H1 (cell line): ENCODE measurements at regions not wholly inside any gene's neighbourhood (a gene's known extent, or its start where the extent isn't known, plus 50 kb on each side); places are given as distances from the start of the nearest gene placed in this dataset.

Source experiments
- CTCF ChIA-PET: fragments of 300-600 bp; sonication (Branson Sonifier 250); formaldehyde crosslinking; loops from one replicate; lab custom pipeline; 2021; ENCODE audit not compliant: partially characterized antibody; lab: Charles Lee
- POLR2A ChIA-PET: fragments of 300-600 bp; sonication (Branson Sonifier 250); formaldehyde crosslinking; loops from one replicate; lab custom pipeline; 2021; ENCODE audit warnings: inconsistent platforms; ENCODE audit not compliant: partially characterized antibody; lab: Charles Lee
- DNase-seq, 2 experiments: peaks; one replicate each; pipeline versions ENCODE4 v3.0.0 to v3.0.0-alpha.2; 2010 to 2022; ENCODE audit warnings: low spot score in 2 of 2, low read depth in 1 of 2, mixed read lengths in 1 of 2
- FAIRE-seq: peaks from 2 replicates; lab custom pipeline; 2011; peaks lifted over from hg19 to GRCh38; lab: Jason Lieb, UNC
- H2AFZ ChIP-seq: 2 replicates; pipeline ENCODE4 v1.8.1; 2012; ENCODE audit warnings: low read length, inconsistent platforms
- H2AK5ac ChIP-seq: 2 replicates; pipeline ENCODE4 v1.6.1; 2013; ENCODE audit warnings: low read depth, low read length
- H2BK120ac ChIP-seq: replicated peaks from 2 replicates; pipeline ENCODE3; 2013; ENCODE audit warnings: low read depth, low read length, inconsistent platforms
- H2BK12ac ChIP-seq: 2 replicates; pipeline ENCODE4 v1.6.1; 2013; ENCODE audit warnings: low read depth, low read length
- H2BK15ac ChIP-seq: 2 replicates; pipeline ENCODE4 v1.6.1; 2013; ENCODE audit warnings: low read length
- H2BK20ac ChIP-seq: 2 replicates; pipeline ENCODE4 v1.6.1; 2013; ENCODE audit warnings: low read length
- H2BK5ac ChIP-seq: 2 replicates; pipeline ENCODE4 v1.6.1; 2013; ENCODE audit warnings: low read depth, low read length
- H3K14ac ChIP-seq: 2 replicates; pipeline ENCODE4 v1.6.1; 2013; ENCODE audit warnings: inconsistent platforms; ENCODE audit not compliant: insufficient read length
- H3K18ac ChIP-seq: 2 replicates; pipeline ENCODE4 v1.6.1; 2013; ENCODE audit warnings: low read length; ENCODE audit errors: extremely low read depth
- H3K23ac ChIP-seq: 2 replicates; pipeline ENCODE4 v1.6.1; 2013; ENCODE audit warnings: inconsistent platforms; ENCODE audit not compliant: insufficient read length
- H3K23me2 ChIP-seq: 2 replicates; pipeline ENCODE4 v1.6.1; 2013; ENCODE audit warnings: low read depth, low read length
- H3K27ac ChIP-seq: 2 replicates; pipeline ENCODE4 v1.6.1; 2011; ENCODE audit warnings: low read depth, low read length, inconsistent platforms
- H3K27me3 ChIP-seq, 4 experiments: replicated peaks in 1 of 4; 1 replicate in 1 of 4; 2 replicates in 3 of 4; pipeline versions ENCODE4 v1.6.1 to v1.8.1; 2011 to 2013; ENCODE audit warnings: low read length in 3 of 4, mild to moderate bottlenecking in 3 of 4, inconsistent platforms in 2 of 4, mixed read lengths in 2 of 4, moderate library complexity in 1 of 4; ENCODE audit not compliant: control insufficient read depth in 3 of 4, insufficient read depth in 3 of 4; ENCODE audit errors: extremely low read depth in 1 of 4
- H3K36me3 ChIP-seq, 4 experiments: 2 replicates each; pipeline versions ENCODE4 v1.6.1 to v1.8.1; 2011 to 2013; ENCODE audit warnings: mild to moderate bottlenecking in 4 of 4, low read length in 3 of 4, moderate library complexity in 2 of 4, control low read depth in 1 of 4, inconsistent platforms in 1 of 4; ENCODE audit not compliant: insufficient read depth in 4 of 4, control insufficient read depth in 2 of 4
- H3K4ac ChIP-seq: replicated peaks from 2 replicates; pipeline ENCODE3; 2013; ENCODE audit warnings: low read length, low read depth, mixed read lengths, inconsistent platforms; ENCODE audit not compliant: insufficient read length
- H3K4me1 ChIP-seq, 4 experiments: replicated peaks in 1 of 4; 1 replicate in 1 of 4; 2 replicates in 3 of 4; pipeline versions ENCODE4 v1.6.1 to v1.8.1; 2011 to 2013; ENCODE audit warnings: low read length in 3 of 4, inconsistent platforms in 2 of 4, mixed read lengths in 1 of 4; ENCODE audit not compliant: insufficient read depth in 4 of 4, control insufficient read depth in 3 of 4
- H3K4me2 ChIP-seq, 2 experiments: 2 replicates each; pipeline versions ENCODE4 v1.6.1 to v1.8.1; 2011 to 2013; ENCODE audit warnings: low read depth in 2 of 2, low read length in 2 of 2, control low read depth in 1 of 2, inconsistent platforms in 1 of 2, mild to moderate bottlenecking in 1 of 2; ENCODE audit not compliant: insufficient read depth in 1 of 2
- H3K4me3 ChIP-seq, 4 experiments: fragments of 200-600, 300-600 bp in 1 of 4; sonication (generic), shearing (Covaris generic), sonication (Bioruptor Twin) in 1 of 4; 2 replicates each; pipeline versions ENCODE4 v1.5.1 to v1.8.1; 2011 to 2016; ENCODE audit warnings: low read length in 4 of 4, low read depth in 3 of 4, control low read depth in 2 of 4, inconsistent platforms in 2 of 4, mild to moderate bottlenecking in 2 of 4, mixed read lengths in 1 of 4, moderate library complexity in 1 of 4; ENCODE audit not compliant: insufficient read depth in 2 of 4; ENCODE audit errors: extremely low read depth in 1 of 4
- H3K56ac ChIP-seq: replicated peaks from 2 replicates; pipeline ENCODE3; 2013; ENCODE audit warnings: low read depth, mild to moderate bottlenecking, mixed read lengths, low read length, inconsistent platforms; ENCODE audit not compliant: insufficient read length
- H3K79me1 ChIP-seq: 2 replicates; pipeline ENCODE4 v1.6.1; 2013; ENCODE audit warnings: low read depth, low read length, control low read depth
- H3K79me2 ChIP-seq, 2 experiments: 2 replicates each; pipeline versions ENCODE4 v1.6.1 to v1.8.1; 2012 to 2013; ENCODE audit warnings: low read length in 2 of 2, mild to moderate bottlenecking in 2 of 2, inconsistent platforms in 1 of 2; ENCODE audit not compliant: insufficient read depth in 2 of 2, control insufficient read depth in 1 of 2
- H3K9ac ChIP-seq, 4 experiments: replicated peaks in 1 of 4; 1 replicate in 1 of 4; 2 replicates in 3 of 4; pipeline versions ENCODE4 v1.6.1 to v1.8.1; 2011 to 2013; ENCODE audit warnings: low read depth in 3 of 4, low read length in 3 of 4, control low read depth in 2 of 4, mild to moderate bottlenecking in 2 of 4, moderate library complexity in 2 of 4, inconsistent platforms in 1 of 4; ENCODE audit errors: extremely low read depth in 1 of 4
- H3K9me3 ChIP-seq, 2 experiments: 2 replicates each; pipeline versions ENCODE4 v1.6.1 to v1.8.1; 2012 to 2013; ENCODE audit warnings: mild to moderate bottlenecking in 2 of 2, moderate library complexity in 2 of 2, control low read depth in 1 of 2, inconsistent platforms in 1 of 2, low read depth in 1 of 2, low read length in 1 of 2, mixed read lengths in 1 of 2; ENCODE audit not compliant: insufficient read depth in 2 of 2
- H4K20me1 ChIP-seq, 2 experiments: replicated peaks in 1 of 2; 2 replicates each; pipeline versions ENCODE3 to v1.8.1; 2011 to 2013; ENCODE audit warnings: inconsistent platforms in 2 of 2, low read length in 2 of 2, mild to moderate bottlenecking in 1 of 2; ENCODE audit not compliant: insufficient read depth in 2 of 2, control insufficient read depth in 1 of 2
- H4K5ac ChIP-seq: 2 replicates; pipeline ENCODE4 v1.6.1; 2013; ENCODE audit warnings: low read length, low read depth, mixed read lengths, inconsistent platforms; ENCODE audit not compliant: insufficient read length
- H4K8ac ChIP-seq: 2 replicates; pipeline ENCODE4 v1.8.0; 2013; ENCODE audit warnings: mild to moderate bottlenecking, moderate library complexity, low read length, inconsistent platforms; ENCODE audit not compliant: insufficient read depth; ENCODE audit errors: extremely low read depth
- H4K91ac ChIP-seq: replicated peaks from 2 replicates; pipeline ENCODE3; 2013; ENCODE audit warnings: low read length, mixed read lengths, inconsistent platforms; ENCODE audit not compliant: insufficient read length
- ATF2 ChIP-seq: IDR thresholded peaks from 2 replicates; pipeline ENCODE4 v1.6.1; 2012; ENCODE audit warnings: low read length, inconsistent platforms
- ATF3 ChIP-seq: IDR thresholded peaks from 2 replicates; pipeline ENCODE4 v1.6.1; 2011; ENCODE audit warnings: low read depth, mild to moderate bottlenecking, low read length; ENCODE audit not compliant: insufficient read depth
- CBX8 ChIP-seq: fragments of 300-800, 300-1000 bp; sonication (generic); IDR thresholded peaks from 2 replicates; pipeline ENCODE4 v1.7.1; 2016; ENCODE audit warnings: low read depth, low read length, borderline replicate concordance
- GTF2F1 ChIP-seq: IDR thresholded peaks from 2 replicates; pipeline ENCODE4 v1.6.1; 2012; ENCODE audit warnings: low read depth, low read length, improper control_type of control experiment, borderline replicate concordance
- PHF8 ChIP-seq: fragments of 200-600 bp; sonication (generic); conservative IDR thresholded peaks from 2 replicates; pipeline ENCODE4 v1.7.1; 2012; ENCODE audit warnings: low read depth, mild to moderate bottlenecking, inconsistent platforms, low read length, moderate library complexity
- SP4 ChIP-seq: IDR thresholded peaks from 2 replicates; pipeline ENCODE4 v1.6.1; 2012; ENCODE audit warnings: low read length, inconsistent platforms
- WGBS, 2 experiments: shearing (Covaris generic) in 1 of 2; methylation state at CpG; one replicate each; pipeline versions ENCODE4 v1.1.6 to v1.1.7; 2013 to 2015; ENCODE audit warnings: low lambda C conversion rate in 2 of 2, mixed read lengths in 2 of 2, inconsistent platforms in 1 of 2, low coverage in 1 of 2, missing lambda C conversion rate in 1 of 2; ENCODE audit not compliant: insufficient replicate concordance in 2 of 2, insufficient coverage in 1 of 2, insufficient read length in 1 of 2; ENCODE audit errors: extremely low coverage in 1 of 2, missing lambda C conversion rate in 1 of 2; 5-methylcytosine and 5-hydroxymethylcytosine counted together

GRCh38 chr3:84299329-84299728 is 659.5 kb upstream of the CADM2 start:
- H3K36me3 ChIP-seq: no peaks in the 10 kb centered on the region
- H3K14ac ChIP-seq: no peak overlapping the region
- no peaks in the 10 kb centered on the region for H3K27me3 ChIP-seq
- no peak overlapping the region for H3K23ac ChIP-seq
- H2BK5ac ChIP-seq: no peak overlapping the region
- no peak for FAIRE-seq
- no peaks in the 10 kb centered on the region for H4K20me1 ChIP-seq
- H4K5ac ChIP-seq: no peak overlapping the region
- no peak overlapping the region for H3K4ac ChIP-seq
- no peaks in the 10 kb centered on the region for H3K23me2 ChIP-seq
- H2BK120ac ChIP-seq: no peak overlapping the region
- H3K9ac ChIP-seq: peak overlapping the region in 1 of 4 experiments; percentile 34; a peak in 1 of 7 replicates
- no peak overlapping the region for H2BK15ac ChIP-seq
- no peak overlapping the region for H3K4me2 ChIP-seq
- no peak overlapping the region for H3K4me3 ChIP-seq
- POLR2A ChIA-PET: no interaction called here
- no peak overlapping the region for H2AFZ ChIP-seq
- H3K79me1 ChIP-seq: no peaks in the 10 kb centered on the region
- no peak for DNase-seq
- CTCF ChIA-PET: no interaction called here
- no peaks in the 10 kb centered on the region for H3K9me3 ChIP-seq
- no peak overlapping the region for H4K91ac ChIP-seq
- H3K79me2 ChIP-seq: no peaks in the 10 kb centered on the region
- no peak overlapping the region for H3K18ac ChIP-seq
- no peak overlapping the region for H3K27ac ChIP-seq
- H2AK5ac ChIP-seq: no peak overlapping the region
- no peak overlapping the region for H2BK20ac ChIP-seq
- H2BK12ac ChIP-seq: no peak overlapping the region
- H4K8ac ChIP-seq: no peak overlapping the region
- H3K56ac ChIP-seq: no peak overlapping the region
- 82% methylated on average over 6 of the region's 6 CpGs; no CpG with 5 or more reads in 1 of the 2 experiments for WGBS, 2 experiments
- no peaks in the 10 kb centered on the region for H3K4me1 ChIP-seq
- no peak for TF ChIP-seq SP4
- no peak for TF ChIP-seq ATF2
- no peak for TF ChIP-seq GTF2F1
- no peak for TF ChIP-seq CBX8
- no peak for TF ChIP-seq PHF8
- TF ChIP-seq ATF3: no peak
